Hepatocyte (in vitro differentiated cells): ENCODE measurements at regions not wholly inside any gene's neighbourhood (a gene's known extent, or its start where the extent isn't known, plus 50 kb on each side); places are given as distances from the start of the nearest gene placed in this dataset.
"Not testable (repeated sequence)": the region's sequence is repeated elsewhere in the genome, so short reads cannot be mapped to it uniquely, and the experiment has no call there.

Experiments used
- EZH2 ChIP-seq: fragments of 200-600 bp; sonication (generic); IDR thresholded peaks from 2 replicates; pipeline ENCODE4 v1.6.1; 2016; ENCODE audit warnings: antibody characterized with exemption, mild to moderate bottlenecking, borderline replicate concordance
- EZH2phosphoT487 ChIP-seq: fragments of 200-600 bp; sonication (generic); IDR thresholded peaks from one replicate; pipeline ENCODE4 v1.6.1; 2018; ENCODE audit warnings: antibody characterized with exemption, mild to moderate bottlenecking, low read depth, moderate library complexity; ENCODE audit not compliant: unreplicated experiment, severe bottlenecking
- TF ChIP-seq, protein P1 (sequence below): fragments of 200-600 bp; sonication (generic); IDR thresholded peaks from 2 replicates; pipeline ENCODE4 v1.5.1; 2016; ENCODE audit warnings: antibody characterized with exemption, mild to moderate bottlenecking; ENCODE audit not compliant: poor library complexity

- TF ChIP-seq, protein P1, sequence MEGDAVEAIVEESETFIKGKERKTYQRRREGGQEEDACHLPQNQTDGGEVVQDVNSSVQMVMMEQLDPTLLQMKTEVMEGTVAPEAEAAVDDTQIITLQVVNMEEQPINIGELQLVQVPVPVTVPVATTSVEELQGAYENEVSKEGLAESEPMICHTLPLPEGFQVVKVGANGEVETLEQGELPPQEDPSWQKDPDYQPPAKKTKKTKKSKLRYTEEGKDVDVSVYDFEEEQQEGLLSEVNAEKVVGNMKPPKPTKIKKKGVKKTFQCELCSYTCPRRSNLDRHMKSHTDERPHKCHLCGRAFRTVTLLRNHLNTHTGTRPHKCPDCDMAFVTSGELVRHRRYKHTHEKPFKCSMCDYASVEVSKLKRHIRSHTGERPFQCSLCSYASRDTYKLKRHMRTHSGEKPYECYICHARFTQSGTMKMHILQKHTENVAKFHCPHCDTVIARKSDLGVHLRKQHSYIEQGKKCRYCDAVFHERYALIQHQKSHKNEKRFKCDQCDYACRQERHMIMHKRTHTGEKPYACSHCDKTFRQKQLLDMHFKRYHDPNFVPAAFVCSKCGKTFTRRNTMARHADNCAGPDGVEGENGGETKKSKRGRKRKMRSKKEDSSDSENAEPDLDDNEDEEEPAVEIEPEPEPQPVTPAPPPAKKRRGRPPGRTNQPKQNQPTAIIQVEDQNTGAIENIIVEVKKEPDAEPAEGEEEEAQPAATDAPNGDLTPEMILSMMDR = not testable (repeated sequence)
- TF ChIP-seq EZH2phosphoT487, EZH2: not testable (repeated sequence)
These were observed 60.5 kb upstream of the XPO1 start for GRCh38 chr2:61598515-61599156.
